ACC112 (cell line): ENCODE measurements at regions not wholly inside any gene's neighbourhood (a gene's known extent, or its start where the extent isn't known, plus 50 kb on each side); places are given as distances from the start of the nearest gene placed in this dataset.

ENCODE experiments used
- H2AFZ ChIP-seq: fragments of 200-600 bp; sonication (generic); one replicate; pipeline ENCODE4 v1.6.0; 2017; ENCODE audit warnings: antibody characterized with exemption, low read length; ENCODE audit not compliant: unreplicated experiment
- H3K27ac ChIP-seq: fragments of 200-600 bp; sonication (generic); 2 replicates; pipeline ENCODE4 v1.5.1; 2014; ENCODE audit warnings: low read depth, mild to moderate bottlenecking, antibody characterized with exemption, low read length, moderate library complexity
- H3K27me3 ChIP-seq: fragments of 200-600 bp; sonication (generic); 2 replicates; pipeline ENCODE4 v1.6.1; 2014; ENCODE audit warnings: mild to moderate bottlenecking, antibody characterized with exemption, low read length, moderate library complexity, mixed read lengths; ENCODE audit not compliant: insufficient read depth
- H3K36me3 ChIP-seq: fragments of 200-600 bp; sonication (generic); 2 replicates; pipeline ENCODE4 v1.6.1; 2016; ENCODE audit warnings: mild to moderate bottlenecking, antibody characterized with exemption, low read length, moderate library complexity, mixed read lengths; ENCODE audit not compliant: insufficient read depth
- H3K4me1 ChIP-seq: fragments of 200-600 bp; sonication (generic); one replicate; pipeline ENCODE4 v1.6.1; 2016; ENCODE audit warnings: low read length, mixed read lengths; ENCODE audit not compliant: insufficient read depth, unreplicated experiment, control insufficient read depth
- H3K4me3 ChIP-seq: fragments of 200-600 bp; sonication (generic); 2 replicates; pipeline ENCODE4 v1.5.1; 2014; ENCODE audit warnings: mild to moderate bottlenecking, low read depth, low read length
- H3K79me2 ChIP-seq: fragments of 200-600 bp; sonication (generic); one replicate; pipeline ENCODE4 v1.6.0; 2016; ENCODE audit warnings: low read length; ENCODE audit not compliant: control insufficient read depth, unreplicated experiment, insufficient read depth

GRCh38 chr7:86629-87028 is 105.7 kb upstream of the FAM20C start:
- Histone ChIP-seq H3K27ac (no peak overlapping the region), H2AFZ (no peak overlapping the region), H3K4me1 (peaks cover 48% of the 10 kb centered on the region)

GRCh38 chr7:87047-87446 is 105.3 kb upstream of the FAM20C start:
- Histone ChIP-seq H2AFZ (no peak overlapping the region), H3K4me3 (no peak overlapping the region), H3K4me1 (peaks cover 49% of the 10 kb centered on the region), H3K36me3 (no peaks in the 10 kb centered on the region), H3K27me3 (no peaks in the 10 kb centered on the region), H3K27ac (no peak overlapping the region), H3K79me2 (no peaks in the 10 kb centered on the region)

More at GRCh38 chr7:86629-87028, 105.7 kb upstream of the FAM20C start:
- no peaks in the 10 kb centered on the region for H3K27me3 ChIP-seq
- H3K36me3 ChIP-seq: no peaks in the 10 kb centered on the region
- H3K4me3 ChIP-seq: no peak overlapping the region
- H3K79me2 ChIP-seq: no peaks in the 10 kb centered on the region

GRCh38 chr7:87671-88070 is 104.7 kb upstream of the FAM20C start:
- H3K79me2 ChIP-seq: no peaks in the 10 kb centered on the region
- no peak overlapping the region for H3K27ac ChIP-seq
- no peaks in the 10 kb centered on the region for H3K27me3 ChIP-seq
- no peak overlapping the region for H2AFZ ChIP-seq
- no peak overlapping the region for H3K4me3 ChIP-seq
- H3K4me1 ChIP-seq: peaks cover 49% of the 10 kb centered on the region
- H3K36me3 ChIP-seq: no peaks in the 10 kb centered on the region

GRCh38 chr7:88095-88926 is 104.1 kb upstream of the FAM20C start:
- Histone ChIP-seq H3K4me1 (peaks cover 49% of the 10 kb centered on the region), H3K27me3 (no peaks in the 10 kb centered on the region), H3K27ac (peak overlapping the region; percentile 86), H3K36me3 (no peaks in the 10 kb centered on the region), H2AFZ (no peak overlapping the region), H3K4me3 (no peak overlapping the region), H3K79me2 (no peaks in the 10 kb centered on the region)

- no peaks in the 10 kb centered on the region for H3K79me2 ChIP-seq
- peak overlapping the region; percentile 86 for H3K27ac ChIP-seq
- no peaks in the 10 kb centered on the region for H3K27me3 ChIP-seq
- H3K4me1 ChIP-seq: peaks cover 44% of the 10 kb centered on the region
- no peak overlapping the region for H2AFZ ChIP-seq
- peak overlapping the region; percentile 54; the same call in 1 of the 2 replicates for H3K4me3 ChIP-seq
- no peaks in the 10 kb centered on the region for H3K36me3 ChIP-seq
These were observed 103.5 kb upstream of the FAM20C start for GRCh38 chr7:88927-89231.

- H3K27ac ChIP-seq: peak overlapping the region; percentile 86
- no peak overlapping the region for H2AFZ ChIP-seq
- H3K27me3 ChIP-seq: no peaks in the 10 kb centered on the region
- no peaks in the 10 kb centered on the region for H3K79me2 ChIP-seq
- peak overlapping the region; percentile 54; the same call in 1 of the 2 replicates for H3K4me3 ChIP-seq
- H3K4me1 ChIP-seq: peaks cover 45% of the 10 kb centered on the region
- H3K36me3 ChIP-seq: no peaks in the 10 kb centered on the region
These were observed 102.9 kb upstream of the FAM20C start for GRCh38 chr7:89232-90019.

GRCh38 chr7:90111-91063 is 102.0 kb upstream of the FAM20C start:
- Histone ChIP-seq H3K27ac (peak overlapping the region; percentile 86), H3K4me1 (peaks cover 52% of the 10 kb centered on the region), H3K27me3 (no peaks in the 10 kb centered on the region), H3K36me3 (no peaks in the 10 kb centered on the region), H3K79me2 (no peaks in the 10 kb centered on the region), H3K4me3 (peak overlapping the region; percentile 31; the same call in 1 of the 2 replicates), H2AFZ (no peak overlapping the region)

- H3K27ac ChIP-seq: no peak overlapping the region
- H3K4me1 ChIP-seq: peaks cover 56% of the 10 kb centered on the region
- no peak overlapping the region for H2AFZ ChIP-seq
- no peaks in the 10 kb centered on the region for H3K36me3 ChIP-seq
- no peaks in the 10 kb centered on the region for H3K27me3 ChIP-seq
- H3K4me3 ChIP-seq: no peak overlapping the region
- H3K79me2 ChIP-seq: no peaks in the 10 kb centered on the region
These were observed 100.8 kb upstream of the FAM20C start for GRCh38 chr7:91396-92175.

GRCh38 chr7:92231-92674 is 100.1 kb upstream of the FAM20C start:
- Histone ChIP-seq H3K4me3 (no peak overlapping the region), H2AFZ (no peak overlapping the region), H3K36me3 (no peaks in the 10 kb centered on the region), H3K79me2 (no peaks in the 10 kb centered on the region), H3K27ac (no peak overlapping the region), H3K4me1 (peaks cover 55% of the 10 kb centered on the region), H3K27me3 (no peaks in the 10 kb centered on the region)
